HEK293 (cell line): ENCODE measurements at regions not wholly inside any gene's neighbourhood (a gene's known extent, or its start where the extent isn't known, plus 50 kb on each side); places are given as distances from the start of the nearest gene placed in this dataset.

Experiments
- CTCF ChIA-PET: fragments of 350-600 bp; formaldehyde crosslinking; extraction: SDS; loops from one replicate; lab custom pipeline; 2021; ENCODE audit warnings: antibody characterized with exemption; lab: Yijun Ruan, JAX
- POLR2A ChIA-PET: fragments of 300-600 bp; formaldehyde crosslinking; extraction: SDS; loops from one replicate; lab custom pipeline; 2020; ENCODE audit warnings: antibody characterized with exemption, inconsistent platforms; lab: Yijun Ruan, JAX
- H3K27ac ChIP-seq: fragments of 200-500 bp; sonication (Bioruptor generic); 2 replicates; pipeline ENCODE4 v1.5.1; 2014; ENCODE audit warnings: low read depth, low read length, control low read depth, inconsistent platforms; ENCODE audit errors: extremely low read depth
- H3K36me3 ChIP-seq, 2 experiments: fragments of 200-500 bp in 1 of 2; sonication (Bioruptor generic) in 1 of 2; 1 replicate in 1 of 2; 2 replicates in 1 of 2; pipeline ENCODE4 v1.5.1; 2014 to 2017; ENCODE audit warnings: inconsistent platforms in 2 of 2, low read length in 2 of 2; ENCODE audit not compliant: control insufficient read depth in 2 of 2, insufficient read depth in 1 of 2
- H3K4me1 ChIP-seq: fragments of 200-500 bp; sonication (Bioruptor generic); 2 replicates; pipeline ENCODE4 v1.5.1; 2014; ENCODE audit warnings: mild to moderate bottlenecking, low read length, inconsistent platforms; ENCODE audit not compliant: control insufficient read depth, insufficient read depth
- H3K4me3 ChIP-seq: 2 replicates; pipeline ENCODE4 v1.5.1; 2011; ENCODE audit warnings: low read depth, mild to moderate bottlenecking, control low read depth, low read length, moderate library complexity
- H3K9me3 ChIP-seq: fragments of 200-500 bp; sonication (Bioruptor generic); 2 replicates; pipeline ENCODE4 v1.5.1; 2014; ENCODE audit warnings: low read depth, low read length, inconsistent platforms; ENCODE audit not compliant: control insufficient read depth, insufficient read depth
- GLI4 ChIP-seq: fragments of 450-650 bp; formaldehyde crosslinking; IDR thresholded peaks from 2 replicates; pipeline ENCODE4 v1.5.1; 2016; ENCODE audit warnings: missing biosample characterization, missing genetic modification characterization
- HOXA7 ChIP-seq: sonication (generic); formaldehyde crosslinking; IDR thresholded peaks from 2 replicates; pipeline ENCODE4 v1.8.1; 2022; ENCODE audit warnings: missing genetic modification reagents, borderline replicate concordance
- HOXC10 ChIP-seq: sonication (generic); formaldehyde crosslinking; IDR thresholded peaks from 2 replicates; pipeline ENCODE4 v1.8.1; 2023; ENCODE audit warnings: mild to moderate bottlenecking, missing genetic modification reagents
- INSM2 ChIP-seq: fragments of 450-650 bp; formaldehyde crosslinking; IDR thresholded peaks from 2 replicates; pipeline ENCODE4 v1.5.1; 2016; ENCODE audit warnings: missing biosample characterization, missing genetic modification characterization
- KLF7 ChIP-seq: fragments of 450-650 bp; formaldehyde crosslinking; IDR thresholded peaks from 2 replicates; pipeline ENCODE4 v1.5.1; 2016; ENCODE audit warnings: missing biosample characterization, missing genetic modification characterization, borderline replicate concordance
- MEIS1 ChIP-seq: sonication (generic); formaldehyde crosslinking; IDR thresholded peaks from 2 replicates; pipeline ENCODE4 v1.8.1; 2022; ENCODE audit warnings: missing genetic modification reagents, mild to moderate bottlenecking, borderline replicate concordance
- PATZ1 ChIP-seq: fragments of 450-650 bp; formaldehyde crosslinking; IDR thresholded peaks from 2 replicates; pipeline ENCODE4 v1.5.1; 2016; ENCODE audit warnings: missing biosample characterization, missing genetic modification characterization
- REST ChIP-seq: fragments of 450-650 bp; formaldehyde crosslinking; IDR thresholded peaks from 2 replicates; pipeline ENCODE4 v1.5.1; 2016; ENCODE audit warnings: missing biosample characterization, missing genetic modification characterization
- SP3 ChIP-seq: fragments of 450-650 bp; formaldehyde crosslinking; IDR thresholded peaks from 2 replicates; pipeline ENCODE4 v1.5.1; 2016; ENCODE audit warnings: missing biosample characterization, missing genetic modification characterization
- TRIM28 ChIP-seq: IDR thresholded peaks from 2 replicates; pipeline ENCODE4 v1.6.1; 2011; ENCODE audit warnings: low read length, control low read depth, borderline replicate concordance
- ZBTB11 ChIP-seq: fragments of 450-650 bp; formaldehyde crosslinking; conservative IDR thresholded peaks from 2 replicates; pipeline ENCODE4 v1.5.1; 2016; ENCODE audit warnings: low read depth, missing biosample characterization, missing genetic modification characterization
- ZBTB48 ChIP-seq: fragments of 450-650 bp; formaldehyde crosslinking; IDR thresholded peaks from 2 replicates; pipeline ENCODE4 v1.5.1; 2016; ENCODE audit warnings: missing biosample characterization, missing genetic modification characterization
- ZFP69B ChIP-seq: fragments of 450-650 bp; formaldehyde crosslinking; IDR thresholded peaks from 2 replicates; pipeline ENCODE4 v1.5.1; 2016; ENCODE audit warnings: missing biosample characterization, missing genetic modification characterization
- ZNF146 ChIP-seq: fragments of 450-650 bp; formaldehyde crosslinking; IDR thresholded peaks from 2 replicates; pipeline ENCODE4 v1.5.1; 2016; ENCODE audit warnings: missing biosample characterization, missing genetic modification characterization
- ZNF211 ChIP-seq: fragments of 450-650 bp; formaldehyde crosslinking; IDR thresholded peaks from 2 replicates; pipeline ENCODE4 v1.5.1; 2016; ENCODE audit warnings: low read depth, missing biosample characterization, missing genetic modification characterization
- ZNF239 ChIP-seq: fragments of 450-650 bp; formaldehyde crosslinking; IDR thresholded peaks from 2 replicates; pipeline ENCODE4 v1.5.1; 2016; ENCODE audit warnings: missing biosample characterization, missing genetic modification characterization
- ZNF266 ChIP-seq: fragments of 450-650 bp; formaldehyde crosslinking; IDR thresholded peaks from 2 replicates; pipeline ENCODE4 v1.5.1; 2016; ENCODE audit warnings: missing biosample characterization, missing genetic modification characterization, low read depth
- ZNF350 ChIP-seq: fragments of 450-650 bp; formaldehyde crosslinking; IDR thresholded peaks from 2 replicates; pipeline ENCODE4 v1.5.0; 2017; ENCODE audit warnings: missing biosample characterization, mild to moderate bottlenecking, missing genetic modification characterization
- ZNF423 ChIP-seq: fragments of 450-650 bp; formaldehyde crosslinking; IDR thresholded peaks from 2 replicates; pipeline ENCODE4 v1.5.1; 2016; ENCODE audit warnings: missing biosample characterization, missing genetic modification characterization
- TF ChIP-seq, protein P1 (sequence below): fragments of 450-650 bp; formaldehyde crosslinking; IDR thresholded peaks from 2 replicates; pipeline ENCODE4 v1.5.1; 2016; ENCODE audit warnings: missing biosample characterization, missing genetic modification characterization
- TF ChIP-seq, protein P2 (sequence below): fragments of 450-650 bp; formaldehyde crosslinking; IDR thresholded peaks from 2 replicates; pipeline ENCODE4 v1.5.1; 2016; ENCODE audit warnings: missing biosample characterization, missing genetic modification characterization

GRCh38 chr2:181354626-181355025, 102.6 kb upstream of the ITGA4 start:
- H3K9me3 ChIP-seq: no peaks in the 10 kb centered on the region
- no peak for TF ChIP-seq MEIS1
- TF ChIP-seq SP3: no peak
- no peak for TF ChIP-seq ZNF266 (tag by site-specific recombination)
- TF ChIP-seq GLI4 (tag by site-specific recombination): no peak
- no peak for TF ChIP-seq ZNF146
- no peak for TF ChIP-seq ZBTB48 (tag by site-specific recombination)
- TF ChIP-seq ZFP69B: no peak
- no peak for TF ChIP-seq ZNF211
- TF ChIP-seq, protein P1, sequence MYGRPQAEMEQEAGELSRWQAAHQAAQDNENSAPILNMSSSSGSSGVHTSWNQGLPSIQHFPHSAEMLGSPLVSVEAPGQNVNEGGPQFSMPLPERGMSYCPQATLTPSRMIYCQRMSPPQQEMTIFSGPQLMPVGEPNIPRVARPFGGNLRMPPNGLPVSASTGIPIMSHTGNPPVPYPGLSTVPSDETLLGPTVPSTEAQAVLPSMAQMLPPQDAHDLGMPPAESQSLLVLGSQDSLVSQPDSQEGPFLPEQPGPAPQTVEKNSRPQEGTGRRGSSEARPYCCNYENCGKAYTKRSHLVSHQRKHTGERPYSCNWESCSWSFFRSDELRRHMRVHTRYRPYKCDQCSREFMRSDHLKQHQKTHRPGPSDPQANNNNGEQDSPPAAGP (tag by site-specific recombination): no peak
- no peak for TF ChIP-seq ZNF423 (tag by site-specific recombination)
- no peak for TF ChIP-seq KLF7 (tag by site-specific recombination)
- no peak for TF ChIP-seq ZNF239
- TF ChIP-seq ZNF350 (tag by site-specific recombination): no peak
- no peak overlapping the region for H3K27ac ChIP-seq
- no peaks in the 10 kb centered on the region for H3K36me3 ChIP-seq
- CTCF ChIA-PET: no interaction called here
- no peaks in the 10 kb centered on the region for H3K4me1 ChIP-seq
- POLR2A ChIA-PET: no interaction called here
- no peak overlapping the region for H3K4me3 ChIP-seq

DNA sequence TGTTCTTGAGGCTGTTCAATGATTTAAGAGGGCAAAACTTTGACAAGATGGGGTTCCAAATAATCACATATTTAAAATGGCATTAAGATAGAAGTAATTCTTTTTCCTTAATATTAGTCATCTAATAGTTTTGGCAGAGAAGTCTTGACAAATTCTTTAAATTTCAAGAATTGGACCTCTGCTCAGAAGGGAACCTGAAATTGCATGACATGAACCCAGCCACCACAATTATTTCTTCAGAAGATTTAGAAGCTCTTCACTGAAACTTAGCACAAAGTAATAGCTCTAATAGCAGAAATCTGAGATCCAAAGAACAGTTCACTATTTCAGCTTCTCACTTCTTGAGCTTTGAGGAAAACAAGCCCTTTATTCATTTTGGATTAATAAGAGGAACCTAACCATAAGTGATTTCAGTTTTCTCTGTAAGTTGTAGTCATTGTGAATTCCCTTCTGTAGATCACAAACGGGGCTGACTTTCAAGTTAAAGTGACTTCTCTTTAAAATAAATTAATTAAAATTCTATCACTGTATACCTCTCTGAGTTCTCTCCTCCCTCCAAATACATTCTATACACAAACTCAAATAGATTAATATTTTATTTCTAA, 100.6 kb upstream of the ITGA4 start:
- Histone ChIP-seq H3K4me3 (no peak overlapping the region), H3K27ac (no peak overlapping the region), H3K36me3 (no peaks in the 10 kb centered on the region), H3K4me1 (no peaks in the 10 kb centered on the region), H3K9me3 (no peaks in the 10 kb centered on the region)
- ChIA-PET CTCF (no interaction called here), POLR2A (no interaction called here)
- TF ChIP-seq HOXC10 (no peak), ZBTB11 (tag by site-specific recombination) (no peak), ZNF423 (tag by site-specific recombination) (no peak)

DNA sequence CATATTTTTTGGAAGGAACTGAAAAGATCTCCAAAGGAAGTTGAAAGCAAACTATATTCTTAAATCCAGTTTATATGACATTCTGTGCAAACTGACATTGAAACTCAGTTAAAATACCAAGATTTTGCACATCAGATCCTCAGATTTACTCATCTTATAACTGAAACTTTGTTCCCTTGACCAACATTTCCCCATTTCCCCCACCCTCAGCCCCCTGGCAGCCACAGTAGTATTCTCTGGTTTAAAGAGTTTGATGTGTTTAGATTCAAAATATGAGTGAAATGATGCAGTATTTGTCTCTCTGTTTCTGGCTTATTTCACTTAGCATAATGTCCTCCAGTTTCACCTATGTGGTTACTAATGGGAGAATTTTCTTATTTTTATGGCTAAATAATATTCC, 99.2 kb upstream of the ITGA4 start:
- Histone ChIP-seq H3K9me3 (no peaks in the 10 kb centered on the region), H3K27ac (no peak overlapping the region), H3K36me3 (no peaks in the 10 kb centered on the region), H3K4me3 (no peak overlapping the region), H3K4me1 (no peaks in the 10 kb centered on the region)
- ChIA-PET POLR2A (no interaction called here), CTCF (no interaction called here)
- no peak for TF ChIP-seq HOXA7 (CRISPR knock-in tag)
- TF ChIP-seq TRIM28: no peak
- TF ChIP-seq, protein P2, sequence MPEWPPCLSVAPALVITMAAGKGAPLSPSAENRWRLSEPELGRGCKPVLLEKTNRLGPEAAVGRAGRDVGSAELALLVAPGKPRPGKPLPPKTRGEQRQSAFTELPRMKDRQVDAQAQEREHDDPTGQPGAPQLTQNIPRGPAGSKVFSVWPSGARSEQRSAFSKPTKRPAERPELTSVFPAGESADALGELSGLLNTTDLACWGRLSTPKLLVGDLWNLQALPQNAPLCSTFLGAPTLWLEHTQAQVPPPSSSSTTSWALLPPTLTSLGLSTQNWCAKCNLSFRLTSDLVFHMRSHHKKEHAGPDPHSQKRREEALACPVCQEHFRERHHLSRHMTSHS (tag by site-specific recombination): no peak
- TF ChIP-seq INSM2 (tag by site-specific recombination): no peak
- no peak for TF ChIP-seq PATZ1
- no peak for TF ChIP-seq REST (tag by site-specific recombination)
